Nephron progenitor cell (in vitro differentiated cells): ENCODE measurements at regions not wholly inside any gene's neighbourhood (a gene's known extent, or its start where the extent isn't known, plus 50 kb on each side); places are given as distances from the start of the nearest gene placed in this dataset.

Experiments used
- DNase-seq: peaks from one replicate; pipeline ENCODE4 v3.0.0; 2021
- H3K27ac Mint-ChIP-seq: 2 replicates; pipeline ENCODE4 v1.8.0; 2021; ENCODE audit warnings: mild to moderate bottlenecking, moderate library complexity, mixed read lengths
- H3K27me3 Mint-ChIP-seq: 2 replicates; pipeline ENCODE4 v1.8.0; 2021; ENCODE audit warnings: mild to moderate bottlenecking, low read depth, mixed read lengths; ENCODE audit not compliant: poor library complexity
- H3K36me3 Mint-ChIP-seq: 2 replicates; pipeline ENCODE4 v1.8.0; 2021; ENCODE audit warnings: low read depth, mixed read lengths
- H3K4me1 Mint-ChIP-seq: 2 replicates; pipeline ENCODE4 v1.8.0; 2021; ENCODE audit warnings: mixed read lengths
- H3K4me3 Mint-ChIP-seq: 2 replicates; pipeline ENCODE4 v1.8.0; 2021; ENCODE audit warnings: mild to moderate bottlenecking, moderate library complexity, mixed read lengths
- H3K9me3 Mint-ChIP-seq: 2 replicates; pipeline ENCODE4 v1.8.0; 2021; ENCODE audit warnings: mild to moderate bottlenecking, moderate library complexity, mixed read lengths
- TF ChIP-seq, protein P1 (sequence below): fragments of 200-600 bp; sonication (generic); IDR thresholded peaks from 2 replicates; pipeline ENCODE4 v1.5.0; 2021; ENCODE audit warnings: antibody characterized with exemption

DNA sequence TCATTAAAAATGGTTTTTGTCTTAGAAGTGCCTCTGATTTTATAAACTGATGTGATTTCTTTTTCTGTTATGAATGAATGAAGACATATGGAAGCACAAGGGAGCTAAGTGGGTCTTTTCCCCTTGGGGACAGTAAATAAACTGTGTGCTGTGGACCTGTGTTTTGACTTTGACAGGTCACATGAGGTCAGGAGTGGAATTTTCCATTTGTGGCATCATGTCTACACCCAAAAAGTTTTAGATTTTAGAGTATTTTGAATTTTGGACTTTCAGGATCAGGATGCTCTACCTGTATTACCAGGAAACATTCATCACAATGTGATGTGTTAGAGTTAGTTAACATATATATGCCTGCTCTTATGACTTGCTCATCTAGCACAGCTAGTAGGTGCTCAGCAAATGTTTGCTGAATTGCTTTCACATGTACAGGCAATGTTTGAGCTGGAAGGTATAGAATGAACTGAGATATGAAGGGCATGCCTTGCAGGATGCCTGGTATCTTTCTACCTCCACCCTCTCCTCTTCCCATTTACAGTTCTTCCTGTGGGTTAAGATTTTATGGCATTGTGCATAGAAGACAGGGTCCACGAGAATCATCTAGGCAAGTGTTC lies 73.2 kb upstream of the NR3C1 start:
- peaks cover 4% of the 10 kb centered on the region for H3K27me3 Mint-ChIP-seq
- H3K4me3 Mint-ChIP-seq = no peak overlapping the region
- TF ChIP-seq, protein P1, sequence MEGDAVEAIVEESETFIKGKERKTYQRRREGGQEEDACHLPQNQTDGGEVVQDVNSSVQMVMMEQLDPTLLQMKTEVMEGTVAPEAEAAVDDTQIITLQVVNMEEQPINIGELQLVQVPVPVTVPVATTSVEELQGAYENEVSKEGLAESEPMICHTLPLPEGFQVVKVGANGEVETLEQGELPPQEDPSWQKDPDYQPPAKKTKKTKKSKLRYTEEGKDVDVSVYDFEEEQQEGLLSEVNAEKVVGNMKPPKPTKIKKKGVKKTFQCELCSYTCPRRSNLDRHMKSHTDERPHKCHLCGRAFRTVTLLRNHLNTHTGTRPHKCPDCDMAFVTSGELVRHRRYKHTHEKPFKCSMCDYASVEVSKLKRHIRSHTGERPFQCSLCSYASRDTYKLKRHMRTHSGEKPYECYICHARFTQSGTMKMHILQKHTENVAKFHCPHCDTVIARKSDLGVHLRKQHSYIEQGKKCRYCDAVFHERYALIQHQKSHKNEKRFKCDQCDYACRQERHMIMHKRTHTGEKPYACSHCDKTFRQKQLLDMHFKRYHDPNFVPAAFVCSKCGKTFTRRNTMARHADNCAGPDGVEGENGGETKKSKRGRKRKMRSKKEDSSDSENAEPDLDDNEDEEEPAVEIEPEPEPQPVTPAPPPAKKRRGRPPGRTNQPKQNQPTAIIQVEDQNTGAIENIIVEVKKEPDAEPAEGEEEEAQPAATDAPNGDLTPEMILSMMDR = no peak
- no peaks in the 10 kb centered on the region for H3K9me3 Mint-ChIP-seq
- H3K4me1 Mint-ChIP-seq = no peaks in the 10 kb centered on the region
- no peaks in the 10 kb centered on the region for H3K36me3 Mint-ChIP-seq
- no peak overlapping the region for H3K27ac Mint-ChIP-seq
- no peak for DNase-seq

GRCh38 chr5:143474616-143475015 lies 71.1 kb upstream of the NR3C1 start:
- Mint-ChIP-seq H3K9me3 (no peaks in the 10 kb centered on the region), H3K4me3 (no peak overlapping the region)
- TF ChIP-seq, protein P1 = no peak

DNA sequence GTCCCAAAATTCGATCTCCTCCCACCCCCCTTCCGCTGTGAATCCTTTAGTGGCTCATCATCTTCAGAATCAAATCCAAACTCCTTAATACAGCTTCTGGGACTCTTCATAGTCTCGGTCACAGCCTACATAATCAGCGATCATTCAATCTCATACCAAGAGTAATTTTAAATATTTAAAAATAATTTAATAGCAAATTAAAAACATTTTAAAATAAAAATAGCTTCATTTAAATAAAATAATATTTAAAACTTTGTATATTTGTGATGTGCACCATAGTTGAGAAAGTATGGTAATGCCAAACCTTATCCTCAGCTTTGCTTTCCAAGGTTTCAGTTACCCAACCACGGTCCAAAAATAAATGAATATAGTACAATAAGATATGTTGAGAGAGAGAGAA lies 70.0 kb upstream of the NR3C1 start:
- H3K4me3 Mint-ChIP-seq = no peak overlapping the region
- no peak for DNase-seq
- no peaks in the 10 kb centered on the region for H3K4me1 Mint-ChIP-seq
- H3K36me3 Mint-ChIP-seq = no peaks in the 10 kb centered on the region
- H3K27me3 Mint-ChIP-seq = peaks cover 4% of the 10 kb centered on the region
- no peaks in the 10 kb centered on the region for H3K9me3 Mint-ChIP-seq
- no peak overlapping the region for H3K27ac Mint-ChIP-seq
- TF ChIP-seq, protein P1 = no peak

More at GRCh38 chr5:143474616-143475015, 71.1 kb upstream of the NR3C1 start:
- peaks cover 4% of the 10 kb centered on the region for H3K27me3 Mint-ChIP-seq
- DNase-seq = no peak
- no peak overlapping the region for H3K27ac Mint-ChIP-seq
- H3K36me3 Mint-ChIP-seq = no peaks in the 10 kb centered on the region
- H3K4me1 Mint-ChIP-seq = no peaks in the 10 kb centered on the region

DNA sequence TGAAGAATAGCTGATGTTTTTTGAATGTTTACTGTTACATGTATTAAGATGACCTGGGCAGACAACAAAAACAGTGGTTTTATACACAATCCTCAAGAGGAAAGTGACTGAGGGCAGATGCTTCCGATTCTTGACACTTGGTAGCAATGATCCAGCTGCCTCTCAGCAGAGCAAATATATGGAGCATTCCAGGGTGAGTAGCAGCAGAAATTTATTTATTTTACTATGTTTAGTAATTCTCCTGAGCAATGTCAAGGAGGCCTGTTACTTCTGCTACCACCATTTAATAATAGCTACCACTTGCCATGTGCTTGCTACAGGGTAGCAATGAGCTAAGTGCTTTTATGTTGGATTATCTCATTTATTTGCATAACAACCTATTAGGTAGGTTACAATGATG lies 69.1 kb upstream of the NR3C1 start:
- no peak overlapping the region for H3K27ac Mint-ChIP-seq
- H3K9me3 Mint-ChIP-seq = no peaks in the 10 kb centered on the region
- no peak overlapping the region for H3K4me3 Mint-ChIP-seq
- TF ChIP-seq, protein P1 = no peak
- H3K36me3 Mint-ChIP-seq = no peaks in the 10 kb centered on the region
- peaks cover 4% of the 10 kb centered on the region for H3K27me3 Mint-ChIP-seq
- no peaks in the 10 kb centered on the region for H3K4me1 Mint-ChIP-seq
- no peak for DNase-seq

GRCh38 chr5:143471666-143472464 lies 68.4 kb upstream of the NR3C1 start:
- Mint-ChIP-seq H3K4me1 (no peaks in the 10 kb centered on the region), H3K9me3 (no peaks in the 10 kb centered on the region), H3K4me3 (no peak overlapping the region), H3K36me3 (no peaks in the 10 kb centered on the region), H3K27me3 (peaks cover 4% of the 10 kb centered on the region), H3K27ac (no peak overlapping the region)
- TF ChIP-seq, protein P1 = no peak
- no peak for DNase-seq
